G401 (cell line): ENCODE measurements at regions not wholly inside any gene's neighbourhood (a gene's known extent, or its start where the extent isn't known, plus 50 kb on each side); places are given as distances from the start of the nearest gene placed in this dataset.
A peak's percentile ranks its signal among the peaks of the same experiment; 100 is the strongest.

Source experiments
- DNase-seq: peaks from one replicate; pipeline ENCODE4 v3.0.0-alpha.2; 2015; ENCODE audit warnings: low spot score
- in situ Hi-C: cut with HindIII; loops from 2 replicates; pipeline ENCODE4 v1.10.0; 2016; ENCODE audit warnings: low sequenced_read_pairs, mixed read lengths

DNA sequence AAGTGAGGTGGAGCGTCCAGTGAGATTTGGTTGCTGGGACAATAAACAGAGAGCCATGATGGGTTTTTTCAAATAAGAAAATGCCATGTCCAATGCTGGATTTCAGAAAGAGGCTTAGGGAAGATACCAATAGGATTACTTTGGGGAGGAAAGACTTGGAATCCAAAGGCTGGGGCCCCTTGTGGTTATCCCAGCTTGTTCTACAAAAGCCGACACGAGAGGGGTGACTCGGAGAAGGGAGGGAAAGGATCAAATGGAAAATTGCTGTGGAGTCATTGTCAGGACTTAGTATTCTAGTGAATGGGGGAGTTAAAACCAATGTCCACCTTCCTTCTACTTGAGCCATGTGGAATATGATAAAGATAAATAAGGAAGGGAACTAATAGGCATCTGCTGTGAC is 305.5 kb downstream of the SOX9 start:
- in situ Hi-C loops = no loop called here
- DNase-seq = no peak

DNA sequence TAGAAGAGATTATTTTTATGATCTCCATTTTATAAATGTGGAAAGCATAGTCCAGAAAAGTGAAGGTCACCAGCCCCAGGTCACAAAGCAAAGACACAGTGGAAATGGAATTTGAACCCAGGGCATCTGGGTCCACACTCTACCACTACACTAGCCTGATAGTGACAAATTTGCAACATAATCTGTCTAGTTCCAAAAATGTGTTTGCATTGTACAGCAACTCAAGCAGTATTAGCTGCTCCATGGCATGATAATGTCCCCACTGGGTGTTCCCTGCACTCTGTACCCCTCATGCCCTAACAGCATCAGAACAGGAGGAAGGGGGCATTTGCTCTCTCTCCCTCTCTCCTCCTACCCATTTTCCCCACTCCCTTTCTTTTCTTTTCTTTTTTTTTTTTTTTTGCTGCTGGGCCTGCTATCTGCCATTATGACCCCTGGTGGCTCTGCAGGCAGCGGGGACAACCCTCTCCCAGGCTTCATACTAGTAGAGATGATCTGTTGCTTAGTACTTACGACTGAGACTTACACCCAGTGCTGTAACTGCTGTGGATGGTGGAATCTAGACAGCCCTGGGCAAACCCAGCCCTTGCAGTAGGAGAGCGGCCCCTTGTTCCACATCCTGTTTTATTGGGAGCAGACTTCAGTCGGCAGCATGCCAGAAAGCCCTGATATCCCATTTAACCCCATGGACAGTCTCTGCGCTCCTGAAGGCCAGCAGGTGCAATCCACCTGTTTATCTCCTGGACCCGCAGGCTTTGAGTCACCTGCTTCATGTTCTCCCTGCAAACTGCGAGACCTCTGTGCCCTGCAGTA is 306.3 kb downstream of the SOX9 start:
- in situ Hi-C loops = no loop called here
- DNase-seq = no peak

DNA sequence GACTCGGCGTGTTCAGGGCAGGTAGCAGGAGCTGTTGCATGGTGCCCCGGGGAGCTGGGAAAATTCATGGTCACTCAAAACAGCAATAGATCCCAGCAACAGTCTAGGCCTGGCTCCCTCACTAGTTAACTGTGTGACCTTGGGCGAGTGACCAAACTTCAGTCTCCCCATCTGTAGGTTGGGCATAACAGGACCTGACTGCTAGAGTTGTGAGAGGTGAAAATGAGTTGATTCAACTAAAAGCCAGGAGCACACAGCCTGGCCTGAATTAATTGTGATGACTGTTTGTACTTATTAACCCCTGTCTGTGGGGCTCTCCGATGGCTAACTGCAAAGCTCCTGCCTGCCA is 306.9 kb downstream of the SOX9 start:
- no peak for DNase-seq
- in situ Hi-C loops = no loop called here

DNA sequence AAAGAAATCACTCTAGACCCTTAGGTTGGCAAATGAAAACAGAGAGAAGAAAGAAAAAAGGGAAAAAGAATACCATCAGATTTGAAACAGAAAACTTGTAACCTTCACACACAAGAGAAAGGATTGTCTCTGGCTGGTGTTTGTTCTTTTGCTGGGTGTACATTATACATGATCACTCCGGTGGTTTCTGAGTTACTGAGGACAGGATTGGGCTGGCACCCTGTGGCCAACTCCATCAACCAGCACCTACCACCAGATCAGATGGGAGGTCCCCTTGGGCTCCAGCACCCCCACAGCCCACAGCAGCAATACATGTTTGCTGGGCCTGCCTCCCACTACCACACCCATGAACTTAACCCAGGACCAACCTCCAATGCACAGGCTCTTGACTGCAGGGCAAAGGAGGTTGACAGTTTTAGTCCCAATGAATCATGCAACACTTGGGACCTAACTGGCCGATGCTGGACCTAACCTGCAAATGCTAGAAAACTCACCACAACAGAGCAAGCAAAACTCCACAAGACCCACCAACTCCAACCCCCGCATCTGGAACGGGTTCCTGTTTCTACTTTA is 308.3 kb downstream of the SOX9 start:
- DNase-seq = no peak
- in situ Hi-C loops = no loop called here

DNA sequence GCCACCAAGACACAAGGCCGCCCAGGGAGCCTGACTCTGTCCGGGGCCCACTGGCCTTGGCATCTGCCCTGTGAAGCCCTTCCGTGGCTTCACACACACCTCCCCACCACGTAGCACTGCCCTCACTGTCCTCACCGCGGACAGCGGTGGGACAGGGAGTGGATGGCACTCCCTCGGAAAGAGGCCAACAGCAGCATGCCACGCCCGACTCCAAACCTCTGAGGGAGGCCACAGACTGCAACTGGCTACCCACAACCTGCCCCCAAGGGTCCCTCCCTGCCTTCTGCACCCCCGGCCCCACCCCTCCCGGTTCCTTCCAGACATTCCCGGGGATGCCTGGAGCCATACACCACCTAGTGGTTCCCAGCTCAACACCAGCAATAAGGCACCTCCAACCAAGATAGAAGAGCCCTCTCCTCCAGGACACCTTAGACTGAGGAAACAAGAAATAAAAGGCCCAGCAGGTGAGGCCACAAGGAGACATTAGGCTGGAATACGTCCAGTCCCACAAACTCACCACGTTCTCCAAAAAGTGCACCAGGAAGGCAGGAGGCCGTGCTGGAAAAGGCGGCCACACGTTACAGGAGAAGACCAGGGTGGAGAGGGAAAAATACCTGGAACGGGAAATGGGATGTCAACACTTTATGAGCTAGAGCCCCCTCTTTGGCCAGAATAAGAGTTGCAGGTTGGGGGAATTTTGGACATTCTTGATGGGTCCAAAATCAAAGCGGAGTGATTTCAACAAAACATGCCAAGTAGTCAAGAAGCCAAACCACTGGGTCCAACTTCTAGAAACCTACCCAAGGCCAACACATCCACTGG is 310.0 kb downstream of the SOX9 start:
- no peak for DNase-seq
- in situ Hi-C loops = no loop called here

DNA sequence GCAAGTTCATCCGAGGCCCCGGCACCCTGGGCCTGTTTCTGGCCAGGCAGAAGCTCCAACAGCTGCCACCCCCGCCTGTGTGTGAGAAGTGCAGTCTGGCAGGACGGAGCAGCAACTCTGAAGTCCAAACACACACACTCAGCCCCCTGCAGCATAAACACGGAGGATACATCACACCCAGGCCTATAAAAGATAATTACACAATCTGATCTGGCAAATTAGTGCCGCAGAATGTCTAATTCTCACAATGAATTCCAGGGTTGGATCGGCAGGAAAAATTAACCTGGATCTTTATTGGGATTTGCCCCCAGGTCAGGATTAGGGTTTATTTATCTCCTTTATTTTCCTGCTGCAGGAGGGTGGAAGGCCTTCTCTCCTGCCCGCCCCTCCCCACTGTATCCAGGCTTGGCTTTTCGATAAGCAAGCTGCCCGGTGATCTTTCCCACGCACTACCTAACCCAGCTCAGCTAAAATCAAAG is 311.4 kb downstream of the SOX9 start:
- in situ Hi-C loops = no loop called here
- DNase-seq = no peak

DNA sequence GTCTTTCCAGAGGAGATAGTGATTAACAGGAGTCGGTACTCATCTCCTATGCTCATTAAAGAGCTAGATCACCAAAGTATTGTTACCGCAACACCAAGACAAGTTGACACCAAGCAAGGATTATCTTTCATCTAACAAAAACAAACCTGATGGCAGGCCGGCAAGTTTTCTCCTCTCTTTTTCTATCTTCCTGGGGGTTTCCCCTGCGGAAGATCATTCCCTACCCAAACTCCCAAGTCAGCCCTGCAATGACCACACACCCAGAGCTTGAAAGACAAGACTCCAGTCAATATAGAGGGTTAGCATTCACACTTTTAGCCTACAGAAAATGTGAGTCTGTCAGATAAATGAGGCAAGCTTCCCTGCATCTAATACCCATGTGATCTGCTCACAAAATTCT is 312.1 kb downstream of the SOX9 start:
- DNase-seq = no peak
- in situ Hi-C loops = no loop called here

DNA sequence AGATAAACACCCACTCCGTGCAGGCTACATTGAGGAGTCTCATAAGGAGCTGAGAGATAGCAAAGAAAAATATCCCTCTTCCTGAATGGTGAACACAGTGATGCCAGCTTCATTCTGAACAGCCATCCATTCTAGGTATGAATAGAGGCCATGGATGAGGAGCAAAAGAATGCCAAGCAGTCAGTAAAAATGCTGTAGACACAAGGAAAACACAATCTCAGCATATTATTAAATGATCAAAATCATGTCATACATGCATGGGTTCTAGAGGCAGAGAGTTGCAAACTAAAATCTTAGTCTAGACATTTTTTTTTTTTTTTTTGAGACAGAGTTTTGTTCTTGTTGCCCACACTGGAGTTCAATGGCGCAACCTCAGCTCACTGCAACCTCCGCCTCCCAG is 313.0 kb downstream of the SOX9 start:
- in situ Hi-C loops = no loop called here
- no peak for DNase-seq

DNA sequence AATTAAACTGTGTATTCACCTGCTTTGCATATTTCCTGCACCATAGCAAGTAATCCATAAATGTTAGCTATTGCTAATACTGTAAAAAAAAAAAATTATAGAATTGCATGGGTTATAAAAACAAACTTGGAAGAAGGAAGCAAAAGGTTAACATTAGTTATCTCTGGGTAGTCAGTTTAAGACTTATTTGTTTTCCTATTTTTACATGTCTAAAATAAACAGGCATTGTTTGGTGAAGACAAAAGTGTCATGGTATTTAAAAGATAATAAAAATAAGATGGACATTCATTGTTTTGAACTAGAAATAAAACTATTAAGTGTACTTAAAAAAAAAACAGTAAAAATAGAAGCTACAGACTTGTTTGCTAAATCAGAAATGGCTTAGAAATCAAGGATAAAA is 313.8 kb downstream of the SOX9 start:
- no peak for DNase-seq
- in situ Hi-C loops = no loop called here

DNA sequence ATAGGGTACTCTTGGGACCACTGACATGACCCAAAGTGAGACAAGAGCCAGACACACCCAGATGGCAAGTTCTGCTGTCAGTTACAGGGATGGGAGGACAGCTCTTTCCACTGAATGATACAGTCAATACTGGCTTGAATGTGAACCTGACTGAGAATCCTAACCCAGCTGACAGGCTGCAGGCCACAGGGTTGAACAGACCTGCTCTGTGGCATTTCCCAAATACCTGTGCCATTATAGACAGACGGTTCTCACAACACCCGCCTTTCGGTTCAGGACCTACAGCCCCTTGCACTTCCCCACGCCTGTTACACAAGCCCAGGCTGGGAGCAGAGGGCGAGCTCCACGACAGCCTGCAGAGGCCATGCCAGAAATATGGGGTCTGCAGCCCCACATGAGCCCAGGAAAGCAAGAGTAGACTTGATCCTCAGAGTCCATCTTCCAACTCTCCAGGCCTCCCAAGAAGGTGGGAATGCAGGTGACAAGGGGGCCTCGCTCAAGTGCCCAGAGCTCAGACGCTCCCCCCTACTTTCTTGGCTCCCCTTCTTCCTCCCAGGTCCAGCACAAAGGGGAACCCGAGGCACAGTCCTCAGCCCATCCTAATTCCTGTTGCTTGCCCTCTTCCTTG is 314.3 kb downstream of the SOX9 start:
- DNase-seq = no peak
- in situ Hi-C loops = no loop called here

DNA sequence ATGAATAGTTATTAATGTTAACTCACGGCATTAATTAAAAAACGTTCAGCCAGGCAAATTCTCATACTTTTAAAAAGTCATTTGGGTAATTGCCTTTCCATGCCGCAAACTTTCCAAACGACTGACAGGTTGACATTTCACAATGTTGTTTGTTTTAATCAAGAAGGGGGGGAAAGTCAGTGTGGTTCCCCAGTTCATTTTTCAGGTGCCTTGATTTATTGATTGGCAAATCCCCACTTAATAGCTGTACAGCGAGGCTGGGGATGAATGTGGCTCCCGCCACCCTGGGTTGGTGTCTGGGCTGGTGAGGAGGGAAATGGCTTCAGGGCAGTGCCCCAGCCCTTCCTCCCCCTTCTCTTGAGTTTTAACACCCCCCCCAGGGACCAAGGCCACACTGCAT is 318.0 kb downstream of the SOX9 start:
- in situ Hi-C loops = no loop called here
- DNase-seq = no peak

DNA sequence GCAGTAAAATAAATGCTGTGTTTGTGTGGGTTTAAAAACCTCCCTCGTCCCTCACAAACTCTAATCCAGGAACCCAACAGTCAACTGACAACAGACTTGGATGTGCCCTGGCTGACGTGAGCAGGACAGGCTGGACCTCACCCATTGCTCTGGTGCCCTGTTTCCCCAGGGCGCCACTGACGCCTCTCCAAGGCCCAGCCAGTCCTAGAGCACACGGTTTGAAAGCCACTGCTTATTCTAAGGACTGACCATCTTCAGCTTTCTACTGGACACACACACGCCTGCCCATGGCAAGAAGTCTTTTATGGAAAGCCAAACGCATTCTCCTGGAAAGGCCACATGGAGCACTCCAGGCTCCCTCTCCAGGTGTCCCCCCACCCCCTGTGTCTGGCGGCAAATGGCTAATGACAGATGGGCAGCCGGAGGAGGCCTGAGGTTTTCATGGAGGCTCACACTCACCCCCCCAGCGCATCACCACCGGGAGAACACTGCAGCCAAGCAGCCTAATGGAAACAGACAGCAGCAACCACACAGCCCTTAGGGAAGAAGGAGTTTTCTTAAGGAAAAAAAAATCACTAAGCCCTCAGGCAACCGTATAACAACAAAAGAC is 319.2 kb downstream of the SOX9 start:
- in situ Hi-C loops = no loop called here
- peak; percentile 58 for DNase-seq

DNA sequence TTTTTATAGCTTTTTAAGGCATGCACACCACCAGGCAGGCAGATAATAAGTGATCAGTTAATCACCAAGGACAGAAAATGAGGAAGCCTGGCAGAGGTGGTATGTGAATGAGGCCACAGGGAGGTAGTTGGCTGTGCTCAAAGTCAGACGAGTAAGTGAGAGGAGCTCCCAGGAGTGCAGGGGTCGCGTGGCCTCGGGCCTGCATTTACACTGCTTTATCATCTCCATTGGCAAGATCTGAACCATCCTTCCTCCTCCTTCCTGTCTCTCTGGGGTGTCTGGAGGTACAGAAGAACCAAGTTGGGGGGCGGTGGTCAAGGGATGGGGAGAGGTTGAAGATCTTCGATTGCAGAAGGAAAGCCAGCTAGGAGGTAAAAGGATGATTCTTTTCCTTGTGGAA is 320.1 kb downstream of the SOX9 start:
- in situ Hi-C loops = no loop called here
- DNase-seq = no peak

DNA sequence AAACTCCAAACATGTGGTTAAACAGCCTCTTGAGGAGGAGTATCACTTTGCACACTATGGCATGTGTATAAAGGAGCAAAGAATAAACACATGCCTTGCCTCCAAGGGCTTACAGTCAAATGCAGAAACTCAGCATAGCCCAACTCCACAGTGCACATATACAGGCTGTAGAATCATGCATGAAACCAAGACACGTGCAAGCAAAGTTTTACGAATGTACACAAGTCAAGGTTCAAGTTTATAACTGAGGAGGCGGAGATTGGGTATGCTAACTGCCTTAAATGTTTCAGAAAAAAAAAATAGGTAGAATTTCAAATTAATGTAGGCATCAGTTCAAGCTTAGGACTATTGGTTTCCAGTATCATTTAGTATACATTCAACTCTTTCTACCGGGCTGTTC is 321.1 kb downstream of the SOX9 start:
- DNase-seq = no peak
- in situ Hi-C loops = no loop called here

DNA sequence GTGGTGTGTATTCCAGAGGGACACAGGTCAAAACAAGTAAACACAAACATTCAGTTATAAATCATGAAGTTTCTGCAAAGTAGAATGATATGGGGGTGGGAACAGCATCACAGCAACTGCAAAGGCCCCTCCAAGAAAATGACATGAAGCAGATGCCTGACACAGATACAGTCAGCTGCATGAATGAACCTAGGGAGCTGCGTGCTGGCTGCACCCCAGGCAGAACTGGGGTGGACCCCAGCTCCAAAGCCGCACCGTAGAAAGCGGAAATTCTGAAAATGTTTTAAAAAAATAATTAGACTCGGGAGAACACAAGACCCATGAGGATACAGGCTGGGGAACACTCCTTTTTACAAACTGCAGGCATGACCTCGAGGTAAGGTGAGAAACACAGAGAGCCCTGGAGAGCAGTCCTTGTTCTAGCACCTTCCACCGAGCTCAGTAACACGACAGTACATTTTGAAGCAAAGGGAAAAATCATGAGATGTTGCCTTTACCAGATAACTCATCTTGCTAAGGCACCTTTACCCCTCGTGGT is 323.8 kb downstream of the SOX9 start:
- in situ Hi-C loops = no loop called here

DNA sequence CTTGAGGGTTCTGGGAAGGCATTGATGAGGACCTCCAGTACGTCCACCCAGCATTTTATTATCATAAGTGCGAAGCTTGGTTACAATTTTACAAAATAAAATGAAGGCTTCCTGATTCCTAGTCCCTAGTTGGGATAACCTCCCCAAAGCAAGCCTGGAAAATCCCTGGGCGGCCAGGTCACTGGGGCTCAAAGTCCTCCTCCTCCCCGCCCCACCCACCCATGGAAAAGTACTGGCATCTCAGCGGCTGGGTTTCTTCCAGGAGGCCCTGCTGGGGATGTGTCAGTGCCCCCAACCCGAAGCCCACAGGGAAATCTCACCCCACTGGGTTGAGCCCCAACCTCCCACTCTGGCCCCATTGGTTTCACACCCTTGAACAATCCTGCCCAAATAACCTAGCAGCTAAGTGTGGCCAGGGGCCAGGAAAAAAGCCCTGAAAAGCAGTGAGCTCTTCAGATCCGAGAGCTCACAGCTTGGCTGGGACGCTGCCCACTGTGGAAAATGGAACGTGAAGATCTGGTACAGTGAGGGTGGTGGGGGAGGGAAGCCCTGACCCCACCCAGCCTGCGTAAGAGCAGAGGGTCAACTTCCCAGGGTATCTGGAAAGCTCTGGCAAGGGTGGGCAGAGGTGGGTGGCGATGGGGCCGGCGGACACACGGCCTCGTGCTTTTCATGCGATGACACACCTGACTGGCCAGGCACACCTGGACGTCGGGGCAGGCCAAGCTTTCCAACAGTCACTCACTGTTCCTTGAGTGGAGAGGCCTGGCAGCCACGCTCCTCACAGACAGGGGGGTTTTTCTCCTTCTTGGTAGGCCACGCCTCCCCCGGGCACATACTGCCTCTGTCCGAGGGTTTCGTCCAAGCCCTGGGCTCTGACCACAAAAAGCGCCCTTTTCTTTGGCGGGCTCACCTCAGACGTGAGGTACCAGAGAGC is 324.5 kb downstream of the SOX9 start:
- DNase-seq = no peak
- in situ Hi-C loops = no loop called here

More for the DNA sequence above, 323.8 kb downstream of the SOX9 start:
- DNase-seq = no peak

DNA sequence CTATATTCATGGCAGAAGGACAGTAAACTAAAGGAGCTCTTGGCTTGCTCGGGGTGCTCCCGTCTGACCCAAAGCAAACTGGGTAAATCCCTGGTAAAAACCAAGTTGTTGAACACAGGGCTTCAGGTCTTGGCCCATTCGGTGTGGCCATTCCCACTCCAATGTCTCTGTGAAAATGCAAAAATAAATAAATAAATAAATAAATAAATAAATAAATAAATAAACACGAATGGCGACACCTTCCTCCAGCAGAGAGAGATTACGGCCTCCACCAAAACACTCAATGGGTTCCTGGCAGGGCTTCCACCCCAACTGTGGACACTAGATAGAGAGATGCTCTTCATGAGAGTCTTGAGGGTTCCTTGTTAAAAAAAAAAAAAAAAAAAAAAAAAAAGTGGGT is 325.3 kb downstream of the SOX9 start:
- DNase-seq = no peak
- in situ Hi-C loops = no loop called here

DNA sequence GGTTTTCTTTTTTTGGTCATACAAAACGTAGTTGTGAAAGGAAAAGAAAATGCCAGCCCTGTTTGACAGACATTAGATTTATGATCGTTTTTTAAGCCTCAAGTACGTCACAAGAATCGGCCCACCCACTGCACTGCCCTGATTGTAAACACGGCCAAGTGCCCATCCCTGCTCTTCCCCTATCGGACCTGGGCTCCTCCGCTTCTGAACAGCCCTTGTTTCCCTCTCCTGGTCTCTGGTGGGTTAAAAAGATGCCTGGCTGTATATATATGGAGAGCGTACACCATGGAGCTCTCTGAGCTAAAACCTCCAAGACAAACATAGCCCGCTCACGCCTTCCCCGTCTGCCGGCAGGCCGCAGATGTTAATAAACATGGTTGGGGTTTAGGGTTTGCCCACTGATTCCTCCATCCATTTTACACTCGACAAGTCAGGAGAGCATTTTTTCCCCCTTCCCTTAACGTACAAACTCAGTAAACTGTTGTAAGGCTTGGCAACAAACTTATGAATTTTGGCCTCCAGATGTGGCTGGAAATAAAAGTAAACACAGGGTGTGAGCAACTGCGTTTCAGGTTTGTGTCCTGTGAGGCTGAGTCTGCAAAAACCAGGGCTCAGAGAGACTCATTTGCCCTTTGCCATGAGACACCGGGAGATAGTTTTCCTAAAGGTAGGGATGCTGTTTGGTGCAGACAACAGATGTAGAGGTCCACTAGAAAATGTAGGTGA is 325.9 kb downstream of the SOX9 start:
- DNase-seq = no peak

More for the DNA sequence above, 325.9 kb downstream of the SOX9 start:
- in situ Hi-C loops = no loop called here
